Muscle of back (tissue), 3 donors: ENCODE measurements at regions not wholly inside any gene's neighbourhood (a gene's known extent, or its start where the extent isn't known, plus 50 kb on each side); places are given as distances from the start of the nearest gene placed in this dataset.
"Not testable (repeated sequence)": the region's sequence is repeated elsewhere in the genome, so short reads cannot be mapped to it uniquely, and the experiment has no call there.

ENCODE experiments used
- DNase-seq, 3 donors: peaks; one replicate each; pipeline versions ENCODE4 v3.0.0 to v3.0.0-alpha.2; 2013

GRCh38 chr1:168825820-168826219 lies 96.8 kb upstream of the DPT start:
- DNase-seq, result peak in 1 of 3 donors; percentile 28

- DNase-seq, result peak in 1 of 3 donors; percentile 8
These were observed 97.3 kb upstream of the DPT start for GRCh38 chr1:168826269-168826668.

- peak in 1 of 3 donors; percentile 8 for DNase-seq
These were observed 98.6 kb upstream of the DPT start for GRCh38 chr1:168827557-168827956.

- DNase-seq, result no peak
These were observed 100.9 kb upstream of the DPT start for GRCh38 chr1:168829876-168830275.

- no peak for DNase-seq
These were observed 101.6 kb upstream of the DPT start for GRCh38 chr1:168830562-168830961.

- peak; percentile 44 to 86 (median 65) for DNase-seq
These were observed 103.7 kb upstream of the DPT start for GRCh38 chr1:168832661-168833060.

GRCh38 chr1:168833362-168833761 lies 104.4 kb upstream of the DPT start:
- DNase-seq, result peak in 1 of 3 donors; percentile 5

- no peak for DNase-seq
These were observed 104.8 kb upstream of the DPT start for GRCh38 chr1:168833801-168834224.

GRCh38 chr1:168834225-168834872 lies 105.3 kb upstream of the DPT start:
- DNase-seq, result no peak

GRCh38 chr1:168835176-168835575 lies 106.2 kb upstream of the DPT start:
- DNase-seq, result no peak

- no peak for DNase-seq
These were observed 106.8 kb upstream of the DPT start for GRCh38 chr1:168835791-168836190.

- DNase-seq, result no peak
These were observed 107.5 kb upstream of the DPT start for GRCh38 chr1:168836469-168836868.

- DNase-seq, result not testable (repeated sequence)
These were observed 108.2 kb upstream of the DPT start for GRCh38 chr1:168837230-168837629.

GRCh38 chr1:168842306-168842705 lies 113.3 kb upstream of the DPT start:
- no peak for DNase-seq

- no peak for DNase-seq
These were observed 113.9 kb upstream of the DPT start for GRCh38 chr1:168842916-168843315.

- no peak for DNase-seq
These were observed 114.4 kb upstream of the DPT start for GRCh38 chr1:168843401-168843800.

- no peak for DNase-seq
These were observed 114.9 kb upstream of the DPT start for GRCh38 chr1:168843950-168844349.

GRCh38 chr1:168845140-168845539 lies 116.1 kb upstream of the DPT start:
- DNase-seq, result no peak

- peak in 2 of 3 donors; percentile 46 to 68 for DNase-seq
These were observed 119.0 kb upstream of the DPT start for GRCh38 chr1:168848051-168848450.

GRCh38 chr1:168861421-168862004 lies 132.5 kb upstream of the DPT start:
- DNase-seq, result peak in 1 of 3 donors; percentile 47

GRCh38 chr1:168863772-168864171 lies 134.8 kb upstream of the DPT start:
- peak; percentile 57 to 81 (median 69) for DNase-seq

GRCh38 chr1:168864266-168864665 lies 135.3 kb upstream of the DPT start:
- DNase-seq, result no peak

- no peak for DNase-seq
These were observed 137.0 kb upstream of the DPT start for GRCh38 chr1:168865850-168866620.
